ENCODE measurements at regions not wholly inside any gene's neighbourhood (a gene's known extent, or its start where the extent isn't known, plus 50 kb on each side); places are given as distances from the start of the nearest gene placed in this dataset.

GRCh38 chr13:74200081-74200480, 65.9 kb upstream of the KLF12 start:
- TF ChIP-seq POLR2A (IDR thresholded peaks at IDR 0.05) (no peak), EP300 (IDR thresholded peaks at IDR 0.05) (no peak), CTCF (IDR thresholded peaks at IDR 0.05) (no peak), POLR2AphosphoS5 (IDR thresholded peaks at IDR 0.05) (no peak)
- Histone ChIP-seq H3K36me3 (no peaks in the 10 kb centered on the region), H3K27ac (no peak overlapping the region), H3K4me1 (peaks cover 0 to 10% (median 0%) of the 10 kb centered on the region in 3 donors), H3K9me3 (no peaks in the 10 kb centered on the region), H3K27me3 (no peaks in the 10 kb centered on the region), H3K4me3 (no peak overlapping the region)
- ATAC-seq = no peak
- 100% methylated on average over 1 of the region's 1 CpG; no CpG with 5 or more reads in 1 of the 2 donors for WGBS, 2 donors (ENCODE audit: low coverage in 1 of 2)

GRCh38 chr13:74197677-74198429, 63.6 kb upstream of the KLF12 start:
- no peak for ATAC-seq
- TF ChIP-seq POLR2A (IDR thresholded peaks at IDR 0.05) = no peak
- no peak for TF ChIP-seq CTCF (IDR thresholded peaks at IDR 0.05)

GRCh38 chr13:74194846-74195245, 60.6 kb upstream of the KLF12 start:
- H3K27me3 ChIP-seq = no peaks in the 10 kb centered on the region
- no peak for TF ChIP-seq CTCF (IDR thresholded peaks at IDR 0.05)
- no peak for TF ChIP-seq EP300 (IDR thresholded peaks at IDR 0.05)
- TF ChIP-seq POLR2AphosphoS5 (IDR thresholded peaks at IDR 0.05) = no peak
- TF ChIP-seq POLR2A (IDR thresholded peaks at IDR 0.05) = no peak
- no peak for ATAC-seq
- H3K4me3 ChIP-seq = no peak overlapping the region
- H3K36me3 ChIP-seq = no peaks in the 10 kb centered on the region
- H3K27ac ChIP-seq = no peak overlapping the region
- no peaks in the 10 kb centered on the region for H3K4me1 ChIP-seq
- 60 to 62% methylated on average over 2 of the region's 2 CpGs for WGBS, 2 donors (ENCODE audit: low coverage in 1 of 2)
- no peaks in the 10 kb centered on the region for H3K9me3 ChIP-seq

More at GRCh38 chr13:74197677-74198429, 63.6 kb upstream of the KLF12 start:
- no peaks in the 10 kb centered on the region for H3K27me3 ChIP-seq
- no peak overlapping the region for H3K27ac ChIP-seq
- WGBS, 2 donors (ENCODE audit: low coverage in 1 of 2) = 50 to 75% methylated on average over 1 to 3 of the region's 4 CpGs
- H3K4me1 ChIP-seq = peaks cover 0 to 10% (median 0%) of the 10 kb centered on the region in 3 donors
- no peak overlapping the region for H3K4me3 ChIP-seq
- H3K9me3 ChIP-seq = no peaks in the 10 kb centered on the region
- no peaks in the 10 kb centered on the region for H3K36me3 ChIP-seq

GRCh38 chr13:74193391-74193790, 59.2 kb upstream of the KLF12 start:
- Histone ChIP-seq H3K27me3 (no peaks in the 10 kb centered on the region), H3K27ac (no peak overlapping the region), H3K9me3 (no peaks in the 10 kb centered on the region), H3K36me3 (no peaks in the 10 kb centered on the region), H3K4me3 (no peak overlapping the region), H3K4me1 (no peaks in the 10 kb centered on the region)
- WGBS, 2 donors (ENCODE audit: low coverage in 1 of 2) = 89 to 91% methylated on average over 1 of the region's 1 CpG
- no peak for TF ChIP-seq EP300 (IDR thresholded peaks at IDR 0.05)
- no peak for TF ChIP-seq POLR2AphosphoS5 (IDR thresholded peaks at IDR 0.05)
- no peak for TF ChIP-seq POLR2A (IDR thresholded peaks at IDR 0.05)
- no peak for TF ChIP-seq CTCF (IDR thresholded peaks at IDR 0.05)
- ATAC-seq = no peak

- H3K9me3 ChIP-seq = no peaks in the 10 kb centered on the region
- H3K4me1 ChIP-seq = no peaks in the 10 kb centered on the region
- TF ChIP-seq CTCF (IDR thresholded peaks at IDR 0.05) (no peak), POLR2A (IDR thresholded peaks at IDR 0.05) (no peak), POLR2AphosphoS5 (IDR thresholded peaks at IDR 0.05) (no peak), EP300 (IDR thresholded peaks at IDR 0.05) (no peak)
- no peak for ATAC-seq
- H3K4me3 ChIP-seq = no peak overlapping the region
- WGBS, 2 donors (ENCODE audit: low coverage in 1 of 2) = 85% methylated on average over 3 of the region's 3 CpGs; no CpG with 5 or more reads in 1 of the 2 donors
- no peaks in the 10 kb centered on the region for H3K27me3 ChIP-seq
- H3K27ac ChIP-seq = no peak overlapping the region
- H3K36me3 ChIP-seq = no peaks in the 10 kb centered on the region
Measured at GRCh38 chr13:74191410-74191809, 57.2 kb upstream of the KLF12 start.

Measured in gastroesophageal sphincter (tissue), 4 donors.